ENCODE measurements at regions not wholly inside any gene's neighbourhood (a gene's known extent, or its start where the extent isn't known, plus 50 kb on each side); places are given as distances from the start of the nearest gene placed in this dataset.

DNA sequence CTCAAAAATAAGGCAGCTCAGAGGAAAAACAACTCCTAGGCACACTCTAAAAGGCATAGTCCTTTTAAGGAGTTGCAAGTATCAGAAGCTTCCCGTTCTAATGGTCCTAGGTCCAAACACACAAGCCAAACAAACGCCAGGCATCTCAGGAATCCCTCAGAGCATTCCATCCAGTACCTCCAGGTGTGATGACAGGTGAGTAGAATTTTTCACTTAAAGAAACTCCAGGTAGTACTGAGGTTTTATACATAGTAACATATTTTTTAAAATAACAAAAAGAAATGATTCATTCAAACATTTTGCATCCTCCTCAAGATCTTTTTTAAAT lies 1092.3 kb downstream of the TUSC7 start:
- H3K9me2 ChIP-seq = no peaks in the 10 kb centered on the region

DNA sequence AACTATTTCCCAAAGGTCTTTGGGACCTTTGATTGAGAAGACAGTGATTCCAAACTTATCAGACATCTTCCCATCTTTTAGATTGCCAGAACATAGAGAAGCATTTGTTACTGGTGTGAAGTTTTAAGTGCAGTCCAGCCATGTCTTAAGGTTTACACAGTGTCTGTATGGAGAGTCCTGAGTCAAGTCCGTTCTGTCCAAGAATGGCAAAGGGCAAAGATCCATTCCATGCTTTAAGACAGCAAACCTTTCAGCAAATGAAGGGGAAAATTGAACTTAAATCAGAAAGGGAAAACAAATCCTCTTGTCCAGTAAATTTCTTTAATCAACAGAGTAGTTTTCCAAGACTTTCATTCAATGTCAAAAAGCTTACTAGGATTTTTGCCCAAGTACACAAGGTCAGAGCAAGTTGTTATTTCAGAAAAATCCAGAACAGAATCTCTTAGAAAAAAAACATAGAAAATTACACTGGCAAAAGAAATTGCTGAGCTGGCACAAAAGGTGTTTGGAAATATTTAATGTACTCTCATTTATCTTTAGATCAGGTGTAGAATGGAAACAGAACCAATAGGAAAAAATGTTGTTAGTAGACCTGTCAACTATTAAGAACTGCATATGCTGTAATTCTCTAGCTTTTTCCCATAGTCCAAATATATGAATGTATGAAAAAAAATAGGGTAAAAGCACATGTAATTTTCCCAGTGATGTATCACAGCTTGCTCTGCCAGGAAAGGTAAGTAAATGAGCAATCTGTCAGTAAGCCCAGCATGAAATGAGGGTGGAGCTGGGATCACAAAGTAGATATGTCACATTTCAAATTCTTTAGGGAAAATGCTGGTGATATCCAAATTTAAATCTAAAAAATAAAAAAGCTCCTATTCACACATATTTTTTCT lies 1099.9 kb downstream of the TUSC7 start:
- no peak overlapping the region for H3K4me3 ChIP-seq (ENCODE audit: low read depth in 2 of 2, low read length in 1 of 2)
- H2AFZ ChIP-seq (ENCODE audit: low read depth) = no peak overlapping the region
- CTCF ChIA-PET = no interaction called here
- POLR2A ChIA-PET = interaction anchor here (0.6 kb wide), 1 partner anchor 14 kb away, joined by 3 read pairs; no protein-coding TSS in a partner anchor
- no peaks in the 10 kb centered on the region for H4K20me1 ChIP-seq (ENCODE audit: insufficient read depth)
- H3K9me3 ChIP-seq = no peaks in the 10 kb centered on the region
- H3K36me3 ChIP-seq (replicated peaks in 1 of 2; ENCODE audit: control insufficient read depth in 1 of 2, insufficient read depth in 2 of 2, low read length in 1 of 2) = no peaks in the 10 kb centered on the region
- H3K27me3 ChIP-seq (ENCODE audit: insufficient read depth) = no peaks in the 10 kb centered on the region
- no peak overlapping the region for H3K27ac ChIP-seq (ENCODE audit: low read depth in 2 of 2, low read length in 1 of 2)
- no peak overlapping the region for H3K4me2 ChIP-seq
- no peak overlapping the region for H3K9ac ChIP-seq
- TF ChIP-seq, protein P1, sequence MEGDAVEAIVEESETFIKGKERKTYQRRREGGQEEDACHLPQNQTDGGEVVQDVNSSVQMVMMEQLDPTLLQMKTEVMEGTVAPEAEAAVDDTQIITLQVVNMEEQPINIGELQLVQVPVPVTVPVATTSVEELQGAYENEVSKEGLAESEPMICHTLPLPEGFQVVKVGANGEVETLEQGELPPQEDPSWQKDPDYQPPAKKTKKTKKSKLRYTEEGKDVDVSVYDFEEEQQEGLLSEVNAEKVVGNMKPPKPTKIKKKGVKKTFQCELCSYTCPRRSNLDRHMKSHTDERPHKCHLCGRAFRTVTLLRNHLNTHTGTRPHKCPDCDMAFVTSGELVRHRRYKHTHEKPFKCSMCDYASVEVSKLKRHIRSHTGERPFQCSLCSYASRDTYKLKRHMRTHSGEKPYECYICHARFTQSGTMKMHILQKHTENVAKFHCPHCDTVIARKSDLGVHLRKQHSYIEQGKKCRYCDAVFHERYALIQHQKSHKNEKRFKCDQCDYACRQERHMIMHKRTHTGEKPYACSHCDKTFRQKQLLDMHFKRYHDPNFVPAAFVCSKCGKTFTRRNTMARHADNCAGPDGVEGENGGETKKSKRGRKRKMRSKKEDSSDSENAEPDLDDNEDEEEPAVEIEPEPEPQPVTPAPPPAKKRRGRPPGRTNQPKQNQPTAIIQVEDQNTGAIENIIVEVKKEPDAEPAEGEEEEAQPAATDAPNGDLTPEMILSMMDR (IDR thresholded peaks at IDR 0.05) = no peak
- TF ChIP-seq, protein P2, sequence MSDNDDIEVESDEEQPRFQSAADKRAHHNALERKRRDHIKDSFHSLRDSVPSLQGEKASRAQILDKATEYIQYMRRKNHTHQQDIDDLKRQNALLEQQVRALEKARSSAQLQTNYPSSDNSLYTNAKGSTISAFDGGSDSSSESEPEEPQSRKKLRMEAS (IDR thresholded peaks at IDR 0.05; ENCODE audit: low read depth) = no peak
- TF ChIP-seq GABPA (IDR thresholded peaks at IDR 0.05; ENCODE audit: low read depth) = no peak
- 76% methylated on average over 1 of the region's 1 CpG for WGBS (ENCODE audit: low lambda C conversion rate)
- H3F3A ChIP-seq (replicated peaks; ENCODE audit: insufficient read depth) = no peaks in the 10 kb centered on the region
- no peak for DNase-seq
- H3K9me2 ChIP-seq = no peaks in the 10 kb centered on the region
- H3K4me1 ChIP-seq (ENCODE audit: control insufficient read depth in 1 of 2, insufficient read depth in 2 of 2, low read depth in 1 of 2, low read length in 1 of 2) = no peaks in the 10 kb centered on the region; a peak in 1 of 4 replicates
- H3K79me2 ChIP-seq (ENCODE audit: insufficient read depth) = no peaks in the 10 kb centered on the region

More for the DNA sequence above, 1092.3 kb downstream of the TUSC7 start:
- ChIA-PET POLR2A (no interaction called here), CTCF (no interaction called here)
- H3F3A ChIP-seq (replicated peaks; ENCODE audit: insufficient read depth) = no peaks in the 10 kb centered on the region
- H2AFZ ChIP-seq (ENCODE audit: low read depth) = no peak overlapping the region
- H3K4me1 ChIP-seq (ENCODE audit: control insufficient read depth in 1 of 2, insufficient read depth in 2 of 2, low read depth in 1 of 2, low read length in 1 of 2) = no peaks in the 10 kb centered on the region; a peak in 1 of 4 replicates
- H4K20me1 ChIP-seq (ENCODE audit: insufficient read depth) = no peaks in the 10 kb centered on the region
- no peak overlapping the region for H3K27ac ChIP-seq (ENCODE audit: low read depth in 2 of 2, low read length in 1 of 2)
- H3K4me3 ChIP-seq (ENCODE audit: low read depth in 2 of 2, low read length in 1 of 2) = no peak overlapping the region
- H3K79me2 ChIP-seq (ENCODE audit: insufficient read depth) = no peaks in the 10 kb centered on the region
- TF ChIP-seq, protein P3, sequence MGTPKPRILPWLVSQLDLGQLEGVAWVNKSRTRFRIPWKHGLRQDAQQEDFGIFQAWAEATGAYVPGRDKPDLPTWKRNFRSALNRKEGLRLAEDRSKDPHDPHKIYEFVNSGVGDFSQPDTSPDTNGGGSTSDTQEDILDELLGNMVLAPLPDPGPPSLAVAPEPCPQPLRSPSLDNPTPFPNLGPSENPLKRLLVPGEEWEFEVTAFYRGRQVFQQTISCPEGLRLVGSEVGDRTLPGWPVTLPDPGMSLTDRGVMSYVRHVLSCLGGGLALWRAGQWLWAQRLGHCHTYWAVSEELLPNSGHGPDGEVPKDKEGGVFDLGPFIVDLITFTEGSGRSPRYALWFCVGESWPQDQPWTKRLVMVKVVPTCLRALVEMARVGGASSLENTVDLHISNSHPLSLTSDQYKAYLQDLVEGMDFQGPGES (IDR thresholded peaks at IDR 0.05; ENCODE audit: low read depth, low read length) = no peak
- TF ChIP-seq RAD21 (IDR thresholded peaks at IDR 0.05; ENCODE audit: low read length) = no peak
- no peak for TF ChIP-seq YY1 (IDR thresholded peaks at IDR 0.05; ENCODE audit: low read depth)
- no peak for TF ChIP-seq TAF1 (IDR thresholded peaks at IDR 0.05; ENCODE audit: borderline replicate concordance, low read depth, low read length)
- TF ChIP-seq, protein P4, sequence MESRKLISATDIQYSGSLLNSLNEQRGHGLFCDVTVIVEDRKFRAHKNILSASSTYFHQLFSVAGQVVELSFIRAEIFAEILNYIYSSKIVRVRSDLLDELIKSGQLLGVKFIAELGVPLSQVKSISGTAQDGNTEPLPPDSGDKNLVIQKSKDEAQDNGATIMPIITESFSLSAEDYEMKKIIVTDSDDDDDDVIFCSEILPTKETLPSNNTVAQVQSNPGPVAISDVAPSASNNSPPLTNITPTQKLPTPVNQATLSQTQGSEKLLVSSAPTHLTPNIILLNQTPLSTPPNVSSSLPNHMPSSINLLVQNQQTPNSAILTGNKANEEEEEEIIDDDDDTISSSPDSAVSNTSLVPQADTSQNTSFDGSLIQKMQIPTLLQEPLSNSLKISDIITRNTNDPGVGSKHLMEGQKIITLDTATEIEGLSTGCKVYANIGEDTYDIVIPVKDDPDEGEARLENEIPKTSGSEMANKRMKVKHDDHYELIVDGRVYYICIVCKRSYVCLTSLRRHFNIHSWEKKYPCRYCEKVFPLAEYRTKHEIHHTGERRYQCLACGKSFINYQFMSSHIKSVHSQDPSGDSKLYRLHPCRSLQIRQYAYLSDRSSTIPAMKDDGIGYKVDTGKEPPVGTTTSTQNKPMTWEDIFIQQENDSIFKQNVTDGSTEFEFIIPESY (IDR thresholded peaks at IDR 0.05; ENCODE audit: borderline replicate concordance, low read depth) = no peak
- TF ChIP-seq NRF1 (IDR thresholded peaks at IDR 0.05; ENCODE audit: low read depth, low read length) = no peak
- no peak for TF ChIP-seq CHD2 (IDR thresholded peaks at IDR 0.05; ENCODE audit: low read length, partially characterized antibody)
- no peak for TF ChIP-seq FOSL2 (IDR thresholded peaks at IDR 0.05; ENCODE audit: borderline replicate concordance, low read depth)
- no peak for DNase-seq
- no peak overlapping the region for H3K9ac ChIP-seq
- H3K27me3 ChIP-seq (ENCODE audit: insufficient read depth) = no peaks in the 10 kb centered on the region
- WGBS (ENCODE audit: low lambda C conversion rate) = 40% methylated on average over 2 of the region's 2 CpGs
- no peaks in the 10 kb centered on the region for H3K9me3 ChIP-seq
- H3K4me2 ChIP-seq = no peak overlapping the region
- H3K36me3 ChIP-seq (replicated peaks in 1 of 2; ENCODE audit: control insufficient read depth in 1 of 2, insufficient read depth in 2 of 2, low read length in 1 of 2) = no peaks in the 10 kb centered on the region
